ENCODE measurements at regions not wholly inside any gene's neighbourhood (a gene's known extent, or its start where the extent isn't known, plus 50 kb on each side); places are given as distances from the start of the nearest gene placed in this dataset.

- TF ChIP-seq CTCF (IDR thresholded peaks at IDR 0.05 in 2 of 3, conservative IDR thresholded peaks at IDR 0.05 in 1 of 3; ENCODE audit: borderline replicate concordance in 1 of 3, insufficient read depth in 1 of 3, low read depth in 2 of 3, low read length in 2 of 3) (no peak), POLR2A (IDR thresholded peaks at IDR 0.05; ENCODE audit: borderline replicate concordance, extremely low read depth, insufficient read depth, insufficient read length) (no peak), YY1 (IDR thresholded peaks at IDR 0.05; ENCODE audit: extremely low read depth, insufficient replicate concordance, low read depth, low read length) (no peak), REST (IDR thresholded peaks at IDR 0.05; ENCODE audit: low read depth) (no peak), POLR2AphosphoS5 (IDR thresholded peaks at IDR 0.05; ENCODE audit: low read depth, low read length) (no peak), FOSL1 (IDR thresholded peaks at IDR 0.05; ENCODE audit: low read depth) (no peak), ZFX (IDR thresholded peaks at IDR 0.05) (no peak), EZH2 (IDR thresholded peaks at IDR 0.05) (no peak), MAX (IDR thresholded peaks at IDR 0.05) (no peak), CEBPB (IDR thresholded peaks at IDR 0.05; ENCODE audit: low read depth) (no peak), SP1 (IDR thresholded peaks at IDR 0.05; ENCODE audit: low read depth) (no peak), ZBTB33 (IDR thresholded peaks at IDR 0.05; ENCODE audit: extremely low read depth, insufficient replicate concordance, low read length) (no peak), ZNF274 (IDR thresholded peaks at IDR 0.05; ENCODE audit: low read depth, low read length) (no peak)
Observed at GRCh38 chr4:12452291-12452690, 1023.6 kb upstream of the HS3ST1 start.
